SK-N-MC (cell line): ENCODE measurements at regions not wholly inside any gene's neighbourhood (a gene's known extent, or its start where the extent isn't known, plus 50 kb on each side); places are given as distances from the start of the nearest gene placed in this dataset.

Source experiments
- EZH2 ChIP-seq: fragments of 200-600 bp; sonication (generic); IDR thresholded peaks from one replicate; pipeline ENCODE4 v1.6.1; 2017; ENCODE audit warnings: antibody characterized with exemption
- POLR2AphosphoS5 ChIP-seq: IDR thresholded peaks from 2 replicates; pipeline ENCODE4 v1.6.1; 2012; ENCODE audit warnings: mild to moderate bottlenecking, low read depth, low read length, borderline replicate concordance

DNA sequence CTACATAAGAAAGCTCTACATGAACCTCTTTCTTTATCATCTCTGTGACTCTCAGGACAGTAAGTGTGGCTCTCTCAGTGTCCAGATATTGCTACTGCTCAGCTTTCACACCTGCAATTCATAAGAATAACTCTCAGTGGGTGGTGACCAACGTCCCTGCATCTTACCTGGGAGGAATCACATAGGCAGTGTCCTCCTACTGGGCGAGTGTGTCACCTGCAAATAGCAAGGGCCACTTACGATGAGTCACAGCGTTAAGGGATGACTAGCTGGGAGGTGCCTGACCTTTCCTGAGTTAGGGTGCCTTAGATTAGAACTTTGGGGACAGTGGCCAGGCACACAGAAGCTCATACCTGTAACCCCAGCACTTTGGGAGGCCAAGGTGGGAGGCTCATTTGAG, 90.8 kb upstream of the C3orf80 start:
- TF ChIP-seq EZH2 (no peak), POLR2AphosphoS5 (no peak)
